Loucy (cell line): ENCODE measurements at regions not wholly inside any gene's neighbourhood (a gene's known extent, or its start where the extent isn't known, plus 50 kb on each side); places are given as distances from the start of the nearest gene placed in this dataset.

Experiments used
- H2AFZ ChIP-seq: fragments of 200-600 bp; sonication (generic); 2 replicates; pipeline ENCODE4 v1.6.0; 2016; ENCODE audit warnings: antibody characterized with exemption, mild to moderate bottlenecking, low read length, moderate library complexity
- H3F3A ChIP-seq: fragments of 200-600 bp; 2 replicates; pipeline ENCODE4 v1.6.0; 2016; ENCODE audit warnings: antibody characterized with exemption, low read depth, mild to moderate bottlenecking
- H3K27me3 ChIP-seq: fragments of 200-600 bp; sonication (generic); 2 replicates; pipeline ENCODE4 v1.6.1; 2014; ENCODE audit warnings: low read length, mild to moderate bottlenecking; ENCODE audit not compliant: insufficient read depth, poor library complexity, severe bottlenecking
- H3K36me3 ChIP-seq: fragments of 200-600 bp; sonication (generic); 2 replicates; pipeline ENCODE4 v1.6.1; 2016; ENCODE audit warnings: low read length; ENCODE audit not compliant: insufficient read depth
- H3K4me1 ChIP-seq: fragments of 200-600 bp; sonication (generic); 2 replicates; pipeline ENCODE4 v1.5.1; 2014; ENCODE audit warnings: low read length, mild to moderate bottlenecking; ENCODE audit not compliant: insufficient read depth, poor library complexity, severe bottlenecking
- H3K4me2 ChIP-seq: fragments of 200-600 bp; sonication (generic); 2 replicates; pipeline ENCODE4 v1.6.0; 2014; ENCODE audit warnings: antibody characterized with exemption, low read length, low read depth, mild to moderate bottlenecking; ENCODE audit not compliant: poor library complexity, severe bottlenecking
- H3K4me3 ChIP-seq: fragments of 200-600 bp; sonication (generic); 2 replicates; pipeline ENCODE4 v1.5.1; 2014; ENCODE audit warnings: low read length, mild to moderate bottlenecking, mixed read lengths; ENCODE audit not compliant: poor library complexity, severe bottlenecking
- H3K79me2 ChIP-seq: fragments of 200-600 bp; sonication (generic); 2 replicates; pipeline ENCODE4 v1.6.1; 2014; ENCODE audit warnings: low read length; ENCODE audit not compliant: insufficient read depth
- H3K9ac ChIP-seq: fragments of 200-600 bp; sonication (generic); 2 replicates; pipeline ENCODE4 v1.6.0; 2014; ENCODE audit warnings: mild to moderate bottlenecking, low read depth, low read length, moderate library complexity; ENCODE audit not compliant: poor library complexity, severe bottlenecking
- H3K9me2 ChIP-seq: fragments of 200-600 bp; sonication (generic); replicated peaks from 2 replicates; pipeline ENCODE4 v1.6.1; 2016; ENCODE audit warnings: low read depth, low read length, mixed read lengths
- H3K9me3 ChIP-seq: fragments of 200-600 bp; sonication (generic); 2 replicates; pipeline ENCODE4 v1.6.1; 2014; ENCODE audit warnings: mild to moderate bottlenecking, antibody characterized with exemption, low read length, low read depth; ENCODE audit not compliant: insufficient read depth
- H4K20me1 ChIP-seq: fragments of 200-600 bp; sonication (generic); 2 replicates; pipeline ENCODE4 v1.6.0; 2014; ENCODE audit warnings: antibody characterized with exemption, low read length, mild to moderate bottlenecking; ENCODE audit not compliant: insufficient read depth, poor library complexity, severe bottlenecking
- CTCF ChIP-seq: fragments of 200-600 bp; sonication (generic); conservative IDR thresholded peaks from 2 replicates; pipeline ENCODE4 v1.5.1; 2014; ENCODE audit warnings: mild to moderate bottlenecking, antibody characterized with exemption, low read length
- EZH2phosphoT487 ChIP-seq: fragments of 200-600 bp; IDR thresholded peaks from 2 replicates; pipeline ENCODE4 v1.6.1; 2018; ENCODE audit warnings: antibody characterized with exemption, mild to moderate bottlenecking, moderate library complexity, borderline replicate concordance

- Histone ChIP-seq H3K9ac (no peak overlapping the region), H3K79me2 (no peaks in the 10 kb centered on the region), H4K20me1 (no peaks in the 10 kb centered on the region), H3K4me2 (no peak overlapping the region), H3K36me3 (no peaks in the 10 kb centered on the region), H2AFZ (no peak overlapping the region), H3K27me3 (no peaks in the 10 kb centered on the region), H3F3A (no peaks in the 10 kb centered on the region), H3K4me1 (no peaks in the 10 kb centered on the region), H3K9me3 (no peaks in the 10 kb centered on the region), H3K9me2 (no peaks in the 10 kb centered on the region), H3K4me3 (no peak overlapping the region)
- no peak for TF ChIP-seq CTCF
Observed at GRCh38 chr17:52442350-52442749, 283.8 kb upstream of the CA10 start.

GRCh38 chr17:52420555-52421078 lies 262.1 kb upstream of the CA10 start:
- Histone ChIP-seq H3K4me3 (no peak overlapping the region), H3K4me2 (no peak overlapping the region), H4K20me1 (no peaks in the 10 kb centered on the region), H3K36me3 (no peaks in the 10 kb centered on the region), H3K9me2 (no peaks in the 10 kb centered on the region), H3K79me2 (no peaks in the 10 kb centered on the region), H2AFZ (no peak overlapping the region), H3K27me3 (no peaks in the 10 kb centered on the region), H3K9me3 (no peaks in the 10 kb centered on the region), H3K9ac (no peak overlapping the region), H3K4me1 (no peaks in the 10 kb centered on the region), H3F3A (no peaks in the 10 kb centered on the region)
- no peak for TF ChIP-seq CTCF

GRCh38 chr17:52419229-52419641 lies 260.7 kb upstream of the CA10 start:
- no peak overlapping the region for H3K9ac ChIP-seq
- H3K9me3 ChIP-seq = no peaks in the 10 kb centered on the region
- H3K36me3 ChIP-seq = no peaks in the 10 kb centered on the region
- no peaks in the 10 kb centered on the region for H3K9me2 ChIP-seq
- no peaks in the 10 kb centered on the region for H3F3A ChIP-seq
- H4K20me1 ChIP-seq = no peaks in the 10 kb centered on the region
- no peak overlapping the region for H3K4me2 ChIP-seq
- TF ChIP-seq EZH2phosphoT487 = no peak
- TF ChIP-seq CTCF = no peak
- no peak overlapping the region for H2AFZ ChIP-seq
- no peaks in the 10 kb centered on the region for H3K4me1 ChIP-seq
- H3K27me3 ChIP-seq = no peaks in the 10 kb centered on the region
- no peaks in the 10 kb centered on the region for H3K79me2 ChIP-seq
- H3K4me3 ChIP-seq = no peak overlapping the region
